SK-N-SH (cell line): ENCODE measurements at regions not wholly inside any gene's neighbourhood (a gene's known extent, or its start where the extent isn't known, plus 50 kb on each side); places are given as distances from the start of the nearest gene placed in this dataset.
A peak's percentile ranks its signal among the peaks of the same experiment; 100 is the strongest.

ENCODE experiments used
- CTCF ChIA-PET: fragments of 300-600, 350-600 bp; formaldehyde crosslinking; extraction: SDS; loops from one replicate; lab custom pipeline; 2021; lab: Yijun Ruan, JAX
- POLR2A ChIA-PET: fragments of 350-600 bp; sonication (Branson Sonifier 250); formaldehyde crosslinking; extraction: SDS; loops from one replicate; lab custom pipeline; 2020; ENCODE audit warnings: antibody characterized with exemption, inconsistent platforms; lab: Yijun Ruan, JAX
- DNase-seq: peaks from one replicate; pipeline ENCODE4 v3.0.0; 2012
- H2AFZ ChIP-seq: fragments of 200-600 bp; sonication (generic); 2 replicates; pipeline ENCODE4 v1.8.1; 2016; ENCODE audit warnings: antibody characterized with exemption, mild to moderate bottlenecking, low read depth
- H3F3A ChIP-seq: fragments of 200-600 bp; sonication (generic); replicated peaks from 2 replicates; pipeline ENCODE3; 2016; ENCODE audit warnings: antibody characterized with exemption, mild to moderate bottlenecking; ENCODE audit not compliant: insufficient read depth
- H3K27ac ChIP-seq, 2 experiments: fragments of 200-500 bp in 1 of 2; fragments of 200-600 bp in 1 of 2; sonication (Bioruptor generic) in 1 of 2; sonication (generic), shearing (Covaris generic) in 1 of 2; 2 replicates each; pipeline versions ENCODE4 v1.5.1 to v1.6.1; 2014 to 2016; ENCODE audit warnings: low read depth in 2 of 2, inconsistent platforms in 1 of 2, low read length in 1 of 2, mild to moderate bottlenecking in 1 of 2, mixed read lengths in 1 of 2
- H3K27me3 ChIP-seq: fragments of 200-600 bp; sonication (generic), shearing (Covaris generic); 2 replicates; pipeline ENCODE4 v1.6.1; 2016; ENCODE audit warnings: mixed run types; ENCODE audit not compliant: insufficient read depth
- H3K36me3 ChIP-seq, 2 experiments: fragments of 200-500 bp in 1 of 2; fragments of 200-600 bp in 1 of 2; sonication (Bioruptor generic) in 1 of 2; sonication (generic) in 1 of 2; replicated peaks in 1 of 2; 2 replicates each; pipeline versions ENCODE3 to v1.5.1; 2014 to 2016; ENCODE audit warnings: low read length in 1 of 2, mild to moderate bottlenecking in 1 of 2; ENCODE audit not compliant: insufficient read depth in 2 of 2, control insufficient read depth in 1 of 2
- H3K4me1 ChIP-seq, 2 experiments: fragments of 200-500 bp in 1 of 2; fragments of 200-600 bp in 1 of 2; sonication (Bioruptor generic) in 1 of 2; sonication (generic), shearing (Covaris generic) in 1 of 2; 2 replicates each; pipeline versions ENCODE4 v1.5.1 to v1.6.1; 2014 to 2016; ENCODE audit warnings: low read depth in 1 of 2, low read length in 1 of 2, mixed run types in 1 of 2; ENCODE audit not compliant: insufficient read depth in 2 of 2, control insufficient read depth in 1 of 2
- H3K4me2 ChIP-seq: fragments of 200-600 bp; sonication (generic), shearing (Covaris generic); 2 replicates; pipeline ENCODE4 v1.6.1; 2017; ENCODE audit warnings: mixed run types
- H3K4me3 ChIP-seq, 2 experiments: fragments of 200-500 bp in 1 of 2; fragments of 200-600 bp in 1 of 2; sonication (Bioruptor generic) in 1 of 2; sonication (generic), shearing (Covaris generic) in 1 of 2; 2 replicates each; pipeline versions ENCODE4 v1.5.1 to v1.8.1; 2014 to 2016; ENCODE audit warnings: low read depth in 2 of 2, inconsistent platforms in 1 of 2, low read length in 1 of 2, mild to moderate bottlenecking in 1 of 2, mixed read lengths in 1 of 2, moderate library complexity in 1 of 2
- H3K79me2 ChIP-seq: fragments of 200-600 bp; sonication (generic); 2 replicates; pipeline ENCODE4 v1.8.1; 2017; ENCODE audit warnings: mild to moderate bottlenecking; ENCODE audit not compliant: insufficient read depth
- H3K9ac ChIP-seq: fragments of 200-600 bp; sonication (generic); 2 replicates; pipeline ENCODE4 v1.6.1; 2017; ENCODE audit warnings: mixed run types
- H3K9me2 ChIP-seq: fragments of 200-600 bp; sonication (generic); 2 replicates; pipeline ENCODE4 v1.6.1; 2017; ENCODE audit warnings: mixed run types
- H3K9me3 ChIP-seq: fragments of 200-600 bp; sonication (generic); 2 replicates; pipeline ENCODE4 v1.6.1; 2017; ENCODE audit warnings: mixed run types, mild to moderate bottlenecking, moderate library complexity
- H4K20me1 ChIP-seq: fragments of 200-600 bp; sonication (generic); 2 replicates; pipeline ENCODE4 v1.6.1; 2017; ENCODE audit warnings: mild to moderate bottlenecking, mixed run types; ENCODE audit not compliant: insufficient read depth
- CHD2 ChIP-seq: fragments of 150-350 bp; IDR thresholded peaks from 2 replicates; pipeline ENCODE4 v1.6.1; 2018; ENCODE audit warnings: low read length; ENCODE audit not compliant: partially characterized antibody
- EZH2phosphoT487 ChIP-seq: fragments of 200-600 bp; sonication (generic); IDR thresholded peaks from 2 replicates; pipeline ENCODE4 v1.6.1; 2017; ENCODE audit warnings: low read depth, mixed run types, mild to moderate bottlenecking, antibody characterized with exemption, moderate library complexity, borderline replicate concordance
- FOSL2 ChIP-seq: IDR thresholded peaks from 2 replicates; pipeline ENCODE4 v1.4.0; 2012; ENCODE audit warnings: low read depth, mild to moderate bottlenecking, moderate library complexity, borderline replicate concordance
- FOXJ3 ChIP-seq: sonication (generic); formaldehyde crosslinking; IDR thresholded peaks from 2 replicates; pipeline ENCODE4 v1.5.1; 2020; ENCODE audit warnings: mild to moderate bottlenecking, missing genetic modification reagents
- MAX ChIP-seq: IDR thresholded peaks from 2 replicates; pipeline ENCODE4 v1.4.0; 2012; ENCODE audit warnings: low read depth
- MXI1 ChIP-seq: IDR thresholded peaks from 2 replicates; pipeline ENCODE4 v1.6.1; 2012; ENCODE audit warnings: mild to moderate bottlenecking, low read depth, low read length, improper control_type of control experiment
- NFIC ChIP-seq: IDR thresholded peaks from 2 replicates; pipeline ENCODE4 v1.4.0; 2012; ENCODE audit warnings: borderline replicate concordance
- NRF1 ChIP-seq: IDR thresholded peaks from 2 replicates; pipeline ENCODE4 v1.6.1; 2012; ENCODE audit warnings: low read depth, mild to moderate bottlenecking, low read length
- PBX3 ChIP-seq: IDR thresholded peaks from 2 replicates; pipeline ENCODE4; 2012
- RFX5 ChIP-seq: IDR thresholded peaks from 2 replicates; pipeline ENCODE4 v1.6.1; 2012; ENCODE audit warnings: mild to moderate bottlenecking, improper control_type of control experiment, low read length
- SMC3 ChIP-seq: IDR thresholded peaks from 2 replicates; pipeline ENCODE4 v1.6.1; 2012; ENCODE audit warnings: low read depth, low read length, improper control_type of control experiment
- TCF12 ChIP-seq: IDR thresholded peaks from 2 replicates; pipeline ENCODE4 v1.4.0; 2012
- USF1 ChIP-seq: IDR thresholded peaks from 2 replicates; pipeline ENCODE4 v1.4.0; 2012; ENCODE audit warnings: low read depth, borderline replicate concordance
- WGBS: methylation state at CpG from one replicate; pipeline ENCODE4 v1.1.6; 2017; ENCODE audit warnings: low lambda C conversion rate; 5-methylcytosine and 5-hydroxymethylcytosine counted together
- TF ChIP-seq, protein P1 (sequence below): fragments of 150-350 bp; IDR thresholded peaks from 2 replicates; pipeline ENCODE4 v1.6.1; 2017; ENCODE audit warnings: antibody characterized with exemption, low read length, low read depth, borderline replicate concordance

GRCh38 chr5:158049459-158049858 is 190.5 kb upstream of the CLINT1 start (continued):
- TF ChIP-seq CHD2 (no peak), FOXJ3 (no peak)

DNA sequence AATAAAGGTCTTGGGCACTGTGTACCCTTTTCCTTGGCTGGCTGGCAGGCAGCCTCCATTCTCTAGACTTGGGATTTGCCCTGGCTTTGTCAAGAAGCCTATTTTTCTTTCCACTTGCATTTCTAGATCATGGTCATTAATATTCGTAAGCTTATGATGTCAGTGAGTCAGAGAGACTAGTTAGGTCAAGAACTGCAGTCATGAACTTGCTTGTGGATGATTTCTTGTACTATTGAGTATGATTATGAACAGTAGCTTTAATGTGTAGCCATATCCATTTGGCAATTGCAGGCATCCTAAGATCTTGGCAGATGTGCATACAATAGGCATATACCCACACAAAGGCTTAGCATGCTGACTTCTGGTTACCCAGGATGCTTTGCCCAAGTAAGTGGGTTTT is 186.8 kb upstream of the CLINT1 start:
- POLR2A ChIA-PET = no interaction called here
- peaks cover 7% of the 10 kb centered on the region for H3F3A ChIP-seq

GRCh38 chr5:158039911-158040347 is 181.0 kb upstream of the CLINT1 start:
- H3K9me3 ChIP-seq = no peaks in the 10 kb centered on the region
- no peaks in the 10 kb centered on the region for H3K4me1 ChIP-seq
- H3K4me3 ChIP-seq = no peak overlapping the region
- CTCF ChIA-PET = interaction anchor here (1.9 kb wide), 1 partner anchor 35 kb away, joined by 8 read pairs; no protein-coding TSS in a partner anchor
- H3K9me2 ChIP-seq = no peaks in the 10 kb centered on the region
- H3F3A ChIP-seq = no peaks in the 10 kb centered on the region
- H3K36me3 ChIP-seq = no peaks in the 10 kb centered on the region
- H3K27ac ChIP-seq = peak overlapping the region in 1 of 2 experiments; percentile 20; a peak in 1 of 4 replicates
- POLR2A ChIA-PET = no interaction called here
- 31% methylated on average over 2 of the region's 2 CpGs for WGBS
- no peak for DNase-seq
- H2AFZ ChIP-seq = 0 out of 2 replicates have a peak overlapping the region, but pooled peaks have one; percentile 6
- TF ChIP-seq, protein P1, sequence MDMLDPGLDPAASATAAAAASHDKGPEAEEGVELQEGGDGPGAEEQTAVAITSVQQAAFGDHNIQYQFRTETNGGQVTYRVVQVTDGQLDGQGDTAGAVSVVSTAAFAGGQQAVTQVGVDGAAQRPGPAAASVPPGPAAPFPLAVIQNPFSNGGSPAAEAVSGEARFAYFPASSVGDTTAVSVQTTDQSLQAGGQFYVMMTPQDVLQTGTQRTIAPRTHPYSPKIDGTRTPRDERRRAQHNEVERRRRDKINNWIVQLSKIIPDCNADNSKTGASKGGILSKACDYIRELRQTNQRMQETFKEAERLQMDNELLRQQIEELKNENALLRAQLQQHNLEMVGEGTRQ = no peak
- no peak for TF ChIP-seq SMC3
- peak; percentile 12; the same call in 1 of the 2 replicates for TF ChIP-seq FOSL2
- peak; percentile 61 for TF ChIP-seq TCF12
- no peak overlapping the region for H3K9ac ChIP-seq
- H3K79me2 ChIP-seq = no peaks in the 10 kb centered on the region
- H3K4me2 ChIP-seq = no peak overlapping the region; the same call in 1 of the 2 replicates
- no peaks in the 10 kb centered on the region for H3K27me3 ChIP-seq
- H4K20me1 ChIP-seq = no peaks in the 10 kb centered on the region

More for the DNA sequence above, 186.8 kb upstream of the CLINT1 start:
- Histone ChIP-seq H3K4me3 (no peak overlapping the region), H4K20me1 (no peaks in the 10 kb centered on the region), H3K79me2 (no peaks in the 10 kb centered on the region), H3K4me2 (no peak overlapping the region), H3K27ac (no peak overlapping the region), H3K9me2 (no peaks in the 10 kb centered on the region), H2AFZ (no peak overlapping the region), H3K27me3 (no peaks in the 10 kb centered on the region), H3K9ac (no peak overlapping the region), H3K9me3 (no peaks in the 10 kb centered on the region), H3K4me1 (no peaks in the 10 kb centered on the region), H3K36me3 (no peaks in the 10 kb centered on the region)
- no peak for DNase-seq
- WGBS = 29% methylated on average over 1 of the region's 1 CpG
- CTCF ChIA-PET = interaction anchor here (0.8 kb wide), 1 partner anchor 30 kb away, joined by 3 read pairs; no protein-coding TSS in a partner anchor
- TF ChIP-seq SMC3 (no peak), EZH2phosphoT487 (no peak), FOXJ3 (no peak), RFX5 (no peak)

- POLR2A ChIA-PET = no interaction called here
- CTCF ChIA-PET = interaction anchor here (1.9 kb wide), 1 partner anchor 36 kb away, joined by 8 read pairs; no protein-coding TSS in a partner anchor
- no peak for TF ChIP-seq USF1
- TF ChIP-seq MXI1 = no peak
- TF ChIP-seq NRF1 = no peak
- no peak for TF ChIP-seq NFIC
- TF ChIP-seq, protein P1 = no peak
- no peak for TF ChIP-seq RFX5
- no peak for TF ChIP-seq MAX
- TF ChIP-seq PBX3 = no peak
Measured at GRCh38 chr5:158039441-158039840, 180.5 kb upstream of the CLINT1 start.

More at GRCh38 chr5:158039441-158039840, 180.5 kb upstream of the CLINT1 start:
- no peaks in the 10 kb centered on the region for H3K27me3 ChIP-seq
- 87% methylated on average over 1 of the region's 1 CpG for WGBS
- no peaks in the 10 kb centered on the region for H3F3A ChIP-seq
- H2AFZ ChIP-seq = no peak overlapping the region
- no peaks in the 10 kb centered on the region for H3K9me2 ChIP-seq
- H4K20me1 ChIP-seq = no peaks in the 10 kb centered on the region
- H3K9ac ChIP-seq = no peak overlapping the region
- H3K9me3 ChIP-seq = no peaks in the 10 kb centered on the region
- H3K4me1 ChIP-seq = no peaks in the 10 kb centered on the region
- DNase-seq = no peak
- no peak overlapping the region for H3K27ac ChIP-seq
- no peaks in the 10 kb centered on the region for H3K36me3 ChIP-seq
- H3K79me2 ChIP-seq = no peaks in the 10 kb centered on the region
- H3K4me3 ChIP-seq = no peak overlapping the region
- no peak overlapping the region; the same call in 1 of the 2 replicates for H3K4me2 ChIP-seq
